GM21367 (cell line): ENCODE measurements at regions not wholly inside any gene's neighbourhood (a gene's known extent, or its start where the extent isn't known, plus 50 kb on each side); places are given as distances from the start of the nearest gene placed in this dataset.

Source experiments
- ATAC-seq: cut with Tn5 transposase; IDR thresholded peaks from one replicate; pipeline ENCODE4 v1.9.1; 2021; ENCODE audit not compliant: unreplicated experiment

- no peak for ATAC-seq
Measured at GRCh38 chr4:23667659-23668058, 222.2 kb downstream of the PPARGC1A start.

GRCh38 chr4:23660865-23661264 is 229.0 kb downstream of the PPARGC1A start:
- no peak for ATAC-seq

- no peak for ATAC-seq
Measured at GRCh38 chr4:23654791-23655190, 235.1 kb downstream of the PPARGC1A start.

- no peak for ATAC-seq
Measured at GRCh38 chr4:23648854-23649596, 240.8 kb downstream of the PPARGC1A start.

- ATAC-seq = no peak
Measured at GRCh38 chr4:23635468-23635867, 254.4 kb downstream of the PPARGC1A start.

- ATAC-seq = no peak
Measured at GRCh38 chr4:23631255-23631950, 258.4 kb downstream of the PPARGC1A start.

GRCh38 chr4:23630110-23630509 is 259.7 kb downstream of the PPARGC1A start:
- no peak for ATAC-seq

- ATAC-seq = no peak
Measured at GRCh38 chr4:23629421-23629820, 260.4 kb downstream of the PPARGC1A start.

- ATAC-seq = no peak
Measured at GRCh38 chr4:23614284-23614892, 275.5 kb downstream of the PPARGC1A start.

GRCh38 chr4:23613782-23614181 is 276.1 kb downstream of the PPARGC1A start:
- ATAC-seq = no peak

GRCh38 chr4:23602720-23603119 is 287.1 kb downstream of the PPARGC1A start:
- ATAC-seq = no peak

- no peak for ATAC-seq
Measured at GRCh38 chr4:23594125-23594524, 295.7 kb downstream of the PPARGC1A start.

- ATAC-seq = no peak
Measured at GRCh38 chr4:23590431-23590830, 299.4 kb downstream of the PPARGC1A start.

- ATAC-seq = no peak
Measured at GRCh38 chr4:23584024-23584423, 305.8 kb downstream of the PPARGC1A start.

- ATAC-seq = no peak
Measured at GRCh38 chr4:23582671-23583070, 307.2 kb downstream of the PPARGC1A start.

GRCh38 chr4:23579166-23579565 is 310.7 kb downstream of the PPARGC1A start:
- ATAC-seq = no peak

GRCh38 chr4:23577398-23577797 is 312.4 kb downstream of the PPARGC1A start:
- ATAC-seq = no peak

- ATAC-seq = no peak
Measured at GRCh38 chr4:23572382-23572781, 317.5 kb downstream of the PPARGC1A start.

GRCh38 chr4:23567338-23567737 is 322.5 kb downstream of the PPARGC1A start:
- no peak for ATAC-seq

- no peak for ATAC-seq
Measured at GRCh38 chr4:23560748-23561147, 329.1 kb downstream of the PPARGC1A start.

- no peak for ATAC-seq
Measured at GRCh38 chr4:23558101-23558500, 331.7 kb downstream of the PPARGC1A start.

- ATAC-seq = no peak
Measured at GRCh38 chr4:23547601-23548000, 342.2 kb downstream of the PPARGC1A start.
